ENCODE measurements at regions not wholly inside any gene's neighbourhood (a gene's known extent, or its start where the extent isn't known, plus 50 kb on each side); places are given as distances from the start of the nearest gene placed in this dataset.

DNA sequence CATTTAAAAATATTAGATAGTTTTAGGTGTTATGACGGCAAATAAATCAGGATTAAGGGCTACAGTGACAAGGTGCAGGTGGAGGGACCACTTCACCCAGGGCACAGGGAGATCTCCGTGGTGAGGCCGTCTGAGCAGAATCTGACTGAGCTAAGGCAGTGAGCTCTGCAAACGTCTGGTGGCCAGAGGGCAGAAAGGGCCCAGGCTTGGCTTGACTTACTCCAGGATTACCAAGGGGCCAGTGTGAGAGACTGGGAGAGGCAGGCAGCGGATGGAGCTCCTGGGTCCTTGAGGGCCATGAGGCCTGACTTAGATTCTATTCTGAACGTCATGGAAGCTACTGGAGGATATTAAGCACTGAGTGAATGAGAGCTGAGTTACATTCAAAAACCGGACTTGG, 125.9 kb upstream of the B3GAT1 start:
- DNase-seq: peak in 1 of 2 donors; percentile 3
- Histone ChIP-seq H3K36me3 (no peaks in the 10 kb centered on the region), H3K27me3 (no peaks in the 10 kb centered on the region), H3K4me1 (no peaks in the 10 kb centered on the region), H3K4me3 (no peak overlapping the region), H3K9me3 (no peaks in the 10 kb centered on the region), H3K27ac (no peak overlapping the region)
- TF ChIP-seq, protein P1, sequence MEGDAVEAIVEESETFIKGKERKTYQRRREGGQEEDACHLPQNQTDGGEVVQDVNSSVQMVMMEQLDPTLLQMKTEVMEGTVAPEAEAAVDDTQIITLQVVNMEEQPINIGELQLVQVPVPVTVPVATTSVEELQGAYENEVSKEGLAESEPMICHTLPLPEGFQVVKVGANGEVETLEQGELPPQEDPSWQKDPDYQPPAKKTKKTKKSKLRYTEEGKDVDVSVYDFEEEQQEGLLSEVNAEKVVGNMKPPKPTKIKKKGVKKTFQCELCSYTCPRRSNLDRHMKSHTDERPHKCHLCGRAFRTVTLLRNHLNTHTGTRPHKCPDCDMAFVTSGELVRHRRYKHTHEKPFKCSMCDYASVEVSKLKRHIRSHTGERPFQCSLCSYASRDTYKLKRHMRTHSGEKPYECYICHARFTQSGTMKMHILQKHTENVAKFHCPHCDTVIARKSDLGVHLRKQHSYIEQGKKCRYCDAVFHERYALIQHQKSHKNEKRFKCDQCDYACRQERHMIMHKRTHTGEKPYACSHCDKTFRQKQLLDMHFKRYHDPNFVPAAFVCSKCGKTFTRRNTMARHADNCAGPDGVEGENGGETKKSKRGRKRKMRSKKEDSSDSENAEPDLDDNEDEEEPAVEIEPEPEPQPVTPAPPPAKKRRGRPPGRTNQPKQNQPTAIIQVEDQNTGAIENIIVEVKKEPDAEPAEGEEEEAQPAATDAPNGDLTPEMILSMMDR (IDR thresholded peaks at IDR 0.05): no peak
- TF ChIP-seq POLR2A (IDR thresholded peaks at IDR 0.05): no peak
- intact Hi-C loops (cut with DNase I; ENCODE audit: low total_unique reads): no loop called here

- TF ChIP-seq POLR2A (IDR thresholded peaks at IDR 0.05): no peak
- TF ChIP-seq, protein P1 (IDR thresholded peaks at IDR 0.05): no peak
- no peaks in the 10 kb centered on the region for H3K36me3 ChIP-seq
- no peaks in the 10 kb centered on the region for H3K4me1 ChIP-seq
- H3K9me3 ChIP-seq: no peaks in the 10 kb centered on the region
- peak in 1 of 2 donors; percentile 5 for DNase-seq
- H3K27me3 ChIP-seq: no peaks in the 10 kb centered on the region
- intact Hi-C loops (cut with DNase I; ENCODE audit: low total_unique reads): no loop called here
- H3K4me3 ChIP-seq: no peak overlapping the region
- H3K27ac ChIP-seq: no peak overlapping the region
Observed at GRCh38 chr11:134537296-134537695, 125.3 kb upstream of the B3GAT1 start.

GRCh38 chr11:134536677-134537076, 124.6 kb upstream of the B3GAT1 start:
- no peak for TF ChIP-seq POLR2A (IDR thresholded peaks at IDR 0.05)
- TF ChIP-seq, protein P1 (IDR thresholded peaks at IDR 0.05): no peak
- intact Hi-C loops (cut with DNase I; ENCODE audit: low total_unique reads): no loop called here
- Histone ChIP-seq H3K4me1 (no peaks in the 10 kb centered on the region), H3K36me3 (no peaks in the 10 kb centered on the region), H3K27me3 (no peaks in the 10 kb centered on the region), H3K9me3 (no peaks in the 10 kb centered on the region), H3K4me3 (no peak overlapping the region), H3K27ac (no peak overlapping the region)
- no peak for DNase-seq

DNA sequence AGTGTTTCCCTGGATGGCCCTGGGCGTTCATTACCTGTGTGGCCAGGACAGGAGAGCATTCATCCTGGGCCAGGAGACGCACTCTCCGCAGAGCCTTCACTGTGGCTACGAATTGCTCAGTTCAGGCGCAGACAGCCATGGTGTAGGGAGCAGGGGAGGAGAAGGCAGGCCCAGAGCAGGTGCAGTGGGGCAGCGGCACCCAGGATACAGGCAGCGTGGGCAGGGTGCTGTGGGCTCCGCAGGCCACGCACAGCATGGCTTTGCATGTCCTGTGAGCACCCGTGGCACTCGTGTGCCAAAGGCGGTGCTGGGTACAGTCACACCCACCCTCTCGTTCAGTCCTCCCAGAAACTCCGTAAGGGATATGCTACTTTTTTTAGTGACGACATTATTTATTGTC, 124.2 kb upstream of the B3GAT1 start:
- H3K36me3 ChIP-seq: no peaks in the 10 kb centered on the region
- no peaks in the 10 kb centered on the region for H3K9me3 ChIP-seq
- DNase-seq: peak in 1 of 2 donors; percentile 4
- intact Hi-C loops (cut with DNase I; ENCODE audit: low total_unique reads): no loop called here
- H3K27ac ChIP-seq: no peak overlapping the region
- TF ChIP-seq, protein P1 (IDR thresholded peaks at IDR 0.05): no peak
- no peak for TF ChIP-seq POLR2A (IDR thresholded peaks at IDR 0.05)
- H3K4me1 ChIP-seq: no peaks in the 10 kb centered on the region
- no peak overlapping the region for H3K4me3 ChIP-seq
- no peaks in the 10 kb centered on the region for H3K27me3 ChIP-seq

DNA sequence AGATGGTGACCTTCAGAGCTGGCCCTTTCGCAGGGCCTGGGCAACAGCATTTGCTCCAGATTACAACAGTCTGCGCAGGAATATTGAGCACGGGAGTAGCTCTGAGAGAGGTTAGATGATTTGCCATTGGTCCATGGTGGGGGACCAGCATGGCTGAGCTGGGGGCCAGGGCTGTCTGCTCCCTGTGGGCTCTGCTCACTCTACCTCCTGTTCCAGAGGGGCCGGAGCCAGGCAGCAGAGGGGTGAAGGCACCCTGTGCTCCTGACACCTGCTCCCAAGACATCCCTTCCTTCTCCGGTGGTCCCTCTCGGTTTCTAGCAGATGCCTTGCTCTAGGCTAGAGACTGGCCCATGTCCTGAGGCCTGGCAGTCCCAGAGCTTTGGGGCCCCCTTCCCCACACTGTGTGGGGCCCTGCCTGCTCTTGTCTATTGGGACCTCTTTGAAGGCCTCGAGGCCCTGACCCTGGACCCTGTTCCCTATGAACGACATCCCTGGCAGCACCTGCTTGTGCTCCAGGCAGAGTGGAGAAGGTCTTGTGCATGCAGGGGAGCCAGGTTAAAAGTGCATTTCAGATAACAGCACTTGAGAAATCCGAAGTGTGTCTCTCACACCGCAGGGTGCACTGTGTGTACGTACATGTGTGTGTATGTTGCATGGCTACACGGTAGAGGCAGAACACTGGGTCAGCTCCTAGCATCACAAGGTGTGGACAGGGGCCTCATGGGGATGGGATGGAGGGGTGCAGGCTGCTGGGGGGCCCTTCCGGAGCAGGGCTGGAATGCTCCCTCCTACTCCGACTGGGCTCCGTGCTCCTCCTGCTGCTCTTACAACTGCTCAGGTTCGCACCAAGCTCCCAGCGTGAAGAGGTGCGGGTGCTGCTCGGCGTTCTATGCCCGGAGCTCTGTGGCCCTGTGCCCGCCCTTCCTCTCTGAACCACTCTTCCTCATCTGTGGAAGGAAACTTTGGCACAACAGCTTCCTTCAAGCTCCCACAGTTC, 123.3 kb upstream of the B3GAT1 start:
- H3K36me3 ChIP-seq: no peaks in the 10 kb centered on the region
- no peaks in the 10 kb centered on the region for H3K9me3 ChIP-seq
- TF ChIP-seq, protein P1 (IDR thresholded peaks at IDR 0.05): no peak
- intact Hi-C loops (cut with DNase I; ENCODE audit: low total_unique reads): no loop called here
- no peaks in the 10 kb centered on the region for H3K27me3 ChIP-seq
- no peak overlapping the region for H3K4me3 ChIP-seq
- no peak overlapping the region for H3K27ac ChIP-seq
- peak in 1 of 2 donors; percentile 4 for DNase-seq
- H3K4me1 ChIP-seq: no peaks in the 10 kb centered on the region

All from uterus (tissue), 3 donors.